ENCODE measurements at regions not wholly inside any gene's neighbourhood (a gene's known extent, or its start where the extent isn't known, plus 50 kb on each side); places are given as distances from the start of the nearest gene placed in this dataset.

DNA sequence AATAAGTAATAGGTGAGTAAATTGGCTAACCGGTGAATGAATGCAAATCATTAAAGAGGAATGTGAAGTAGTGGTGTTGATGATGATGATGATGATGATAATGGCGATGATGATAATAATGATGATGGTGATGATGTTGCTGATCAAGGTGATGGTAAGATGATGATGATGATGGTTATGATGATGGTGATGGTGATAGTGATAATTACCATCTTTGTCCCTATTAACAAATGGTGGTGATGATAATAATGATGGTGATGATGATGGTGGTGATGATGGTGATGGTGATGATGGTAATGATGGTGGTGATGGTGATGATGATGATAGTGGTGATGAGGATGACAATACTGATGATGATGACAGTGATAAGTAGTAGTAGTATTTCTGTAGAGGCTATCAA is 452.6 kb downstream of the ZNF536 start:
- Mint-ChIP-seq H3K36me3 (no peaks in the 10 kb centered on the region), H3K4me1 (no peaks in the 10 kb centered on the region), H3K4me3 (no peak overlapping the region), H3K27me3 (ENCODE audit: low read depth in 3 of 3) (peaks cover 0 to 2% (median 0%) of the 10 kb centered on the region in 3 donors), H3K9me3 (peaks cover 0 to 12% (median 6%) of the 10 kb centered on the region in 7 donors), H3K27ac (no peak overlapping the region)
- TF ChIP-seq, protein P1, sequence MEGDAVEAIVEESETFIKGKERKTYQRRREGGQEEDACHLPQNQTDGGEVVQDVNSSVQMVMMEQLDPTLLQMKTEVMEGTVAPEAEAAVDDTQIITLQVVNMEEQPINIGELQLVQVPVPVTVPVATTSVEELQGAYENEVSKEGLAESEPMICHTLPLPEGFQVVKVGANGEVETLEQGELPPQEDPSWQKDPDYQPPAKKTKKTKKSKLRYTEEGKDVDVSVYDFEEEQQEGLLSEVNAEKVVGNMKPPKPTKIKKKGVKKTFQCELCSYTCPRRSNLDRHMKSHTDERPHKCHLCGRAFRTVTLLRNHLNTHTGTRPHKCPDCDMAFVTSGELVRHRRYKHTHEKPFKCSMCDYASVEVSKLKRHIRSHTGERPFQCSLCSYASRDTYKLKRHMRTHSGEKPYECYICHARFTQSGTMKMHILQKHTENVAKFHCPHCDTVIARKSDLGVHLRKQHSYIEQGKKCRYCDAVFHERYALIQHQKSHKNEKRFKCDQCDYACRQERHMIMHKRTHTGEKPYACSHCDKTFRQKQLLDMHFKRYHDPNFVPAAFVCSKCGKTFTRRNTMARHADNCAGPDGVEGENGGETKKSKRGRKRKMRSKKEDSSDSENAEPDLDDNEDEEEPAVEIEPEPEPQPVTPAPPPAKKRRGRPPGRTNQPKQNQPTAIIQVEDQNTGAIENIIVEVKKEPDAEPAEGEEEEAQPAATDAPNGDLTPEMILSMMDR (IDR thresholded peaks at IDR 0.05), result no peak
- intact Hi-C loops (cut with micrococcal nuclease), result no loop called here
- H3K27me3 ChIP-seq (ENCODE audit: control insufficient read depth in 2 of 2, insufficient read depth in 2 of 2, low read length in 2 of 2), result no peaks in the 10 kb centered on the region
- DNase-seq, result no peak
- no peak overlapping the region for H3K9ac ChIP-seq (ENCODE audit: insufficient read depth, low read length, poor library complexity, severe bottlenecking)
- H3K9me3 ChIP-seq (replicated peaks in 1 of 2; ENCODE audit: control insufficient read depth in 1 of 2, insufficient read depth in 1 of 2, low read length in 2 of 2), result no peaks in the 10 kb centered on the region
- no peak overlapping the region for H2AFZ ChIP-seq (ENCODE audit: insufficient read depth, low read depth, low read length, poor library complexity, severe bottlenecking)
- no peak overlapping the region for H3K27ac ChIP-seq (ENCODE audit: low read depth in 1 of 2, low read length in 2 of 2)
- no peaks in the 10 kb centered on the region for H3K79me2 ChIP-seq (ENCODE audit: insufficient read depth, low read length)
- H3K4me3 ChIP-seq (replicated peaks in 1 of 3; ENCODE audit: low read depth in 2 of 3, low read length in 3 of 3), result no peak overlapping the region
- H4K20me1 ChIP-seq (ENCODE audit: insufficient read depth, low read length), result no peaks in the 10 kb centered on the region
- no peaks in the 10 kb centered on the region for H3K4me1 ChIP-seq (ENCODE audit: control insufficient read depth in 1 of 2, insufficient read depth in 2 of 2, low read length in 2 of 2)
- H3K36me3 ChIP-seq (replicated peaks in 1 of 2; ENCODE audit: control insufficient read depth in 1 of 2, insufficient read depth in 2 of 2, low read length in 2 of 2), result no peaks in the 10 kb centered on the region
- no peak overlapping the region for H3K4me2 ChIP-seq (replicated peaks; ENCODE audit: extremely low read depth, low read length, poor library complexity, severe bottlenecking)
- whole genome bisulfite sequencing (ENCODE audit: insufficient coverage), result 100% methylated on average over 2 of the region's 2 CpGs

GRCh38 chr19:30817965-30818567 is 445.9 kb downstream of the ZNF536 start:
- Mint-ChIP-seq H3K27me3 (ENCODE audit: low read depth in 3 of 3) (peaks cover 3 to 7% (median 5%) of the 10 kb centered on the region in 3 donors), H3K36me3 (no peaks in the 10 kb centered on the region), H3K27ac (no peak overlapping the region), H3K4me1 (no peaks in the 10 kb centered on the region), H3K9me3 (peaks cover 2 to 4% (median 2%) of the 10 kb centered on the region in 7 donors), H3K4me3 (no peak overlapping the region)
- Histone ChIP-seq H4K20me1 (ENCODE audit: insufficient read depth, low read length) (no peaks in the 10 kb centered on the region), H3K9ac (ENCODE audit: insufficient read depth, low read length, poor library complexity, severe bottlenecking) (no peak overlapping the region), H3K27ac (ENCODE audit: low read depth in 1 of 2, low read length in 2 of 2) (no peak overlapping the region), H2AFZ (ENCODE audit: insufficient read depth, low read depth, low read length, poor library complexity, severe bottlenecking) (no peak overlapping the region), H3K4me3 (replicated peaks in 1 of 3; ENCODE audit: low read depth in 2 of 3, low read length in 3 of 3) (no peak overlapping the region), H3K36me3 (replicated peaks in 1 of 2; ENCODE audit: control insufficient read depth in 1 of 2, insufficient read depth in 2 of 2, low read length in 2 of 2) (no peaks in the 10 kb centered on the region), H3K4me1 (ENCODE audit: control insufficient read depth in 1 of 2, insufficient read depth in 2 of 2, low read length in 2 of 2) (no peaks in the 10 kb centered on the region), H3K9me3 (replicated peaks in 1 of 2; ENCODE audit: control insufficient read depth in 1 of 2, insufficient read depth in 1 of 2, low read length in 2 of 2) (no peaks in the 10 kb centered on the region), H3K4me2 (replicated peaks; ENCODE audit: extremely low read depth, low read length, poor library complexity, severe bottlenecking) (no peak overlapping the region), H3K27me3 (ENCODE audit: control insufficient read depth in 2 of 2, insufficient read depth in 2 of 2, low read length in 2 of 2) (no peaks in the 10 kb centered on the region), H3K79me2 (ENCODE audit: insufficient read depth, low read length) (no peaks in the 10 kb centered on the region)
- intact Hi-C loops (cut with micrococcal nuclease), result no loop called here
- 88% methylated on average over 1 of the region's 3 CpGs for WGBS (ENCODE audit: insufficient coverage)
- no peak for DNase-seq
- TF ChIP-seq, protein P1 (IDR thresholded peaks at IDR 0.05), result no peak
